Suprapubic skin (tissue), 4 donors: ENCODE measurements at regions not wholly inside any gene's neighbourhood (a gene's known extent, or its start where the extent isn't known, plus 50 kb on each side); places are given as distances from the start of the nearest gene placed in this dataset.

Experiments
- DNase-seq, 2 donors: peaks; one replicate each; pipeline ENCODE4 v3.0.0-alpha.2; 2019; ENCODE audit warnings: low spot score in 2 of 2
- H3K27ac ChIP-seq: fragments of 200-600 bp; sonication (generic); one replicate; pipeline ENCODE4 v1.5.1; 2019
- H3K27me3 ChIP-seq: fragments of 200-600 bp; sonication (generic); one replicate; pipeline ENCODE4 v1.5.1; 2019
- H3K36me3 ChIP-seq: fragments of 200-600 bp; sonication (generic); one replicate; pipeline ENCODE4 v1.5.1; 2019
- H3K4me1 ChIP-seq: fragments of 200-600 bp; sonication (generic); one replicate; pipeline ENCODE4 v1.5.1; 2019
- H3K4me3 ChIP-seq: fragments of 200-600 bp; sonication (generic); one replicate; pipeline ENCODE4 v1.5.1; 2019; ENCODE audit warnings: mild to moderate bottlenecking
- H3K9me3 ChIP-seq: fragments of 200-600 bp; sonication (generic); one replicate; pipeline ENCODE4 v1.5.1; 2019
- EP300 ChIP-seq: sonication (generic); formaldehyde crosslinking; IDR thresholded peaks from one replicate; pipeline ENCODE4 v1.6.1; 2017; ENCODE audit warnings: antibody characterized with exemption
- POLR2A ChIP-seq, 2 donors: fragments of 450-650 bp; IDR thresholded peaks; one replicate each; pipeline ENCODE4 v1.6.1; 2017; ENCODE audit warnings: antibody characterized with exemption in 2 of 2, mild to moderate bottlenecking in 2 of 2, moderate library complexity in 2 of 2
- POLR2AphosphoS5 ChIP-seq, 3 donors: sonication (generic); formaldehyde crosslinking; IDR thresholded peaks; one replicate each; pipeline ENCODE4 v1.6.1; 2017; ENCODE audit warnings: antibody characterized with exemption in 3 of 3
- WGBS: methylation state at CpG from one replicate; pipeline ENCODE4 v1.1.5; 2018; 5-methylcytosine and 5-hydroxymethylcytosine counted together
- TF ChIP-seq, protein P1 (sequence below), 2 donors: fragments of 200-600 bp in 1 of 2; fragments of 450-650 bp in 1 of 2; sonication (generic) in 1 of 2; IDR thresholded peaks; one replicate each; pipeline ENCODE4 v1.5.1; 2016 to 2019; ENCODE audit warnings: antibody characterized with exemption in 2 of 2, mild to moderate bottlenecking in 1 of 2, moderate library complexity in 1 of 2

DNA sequence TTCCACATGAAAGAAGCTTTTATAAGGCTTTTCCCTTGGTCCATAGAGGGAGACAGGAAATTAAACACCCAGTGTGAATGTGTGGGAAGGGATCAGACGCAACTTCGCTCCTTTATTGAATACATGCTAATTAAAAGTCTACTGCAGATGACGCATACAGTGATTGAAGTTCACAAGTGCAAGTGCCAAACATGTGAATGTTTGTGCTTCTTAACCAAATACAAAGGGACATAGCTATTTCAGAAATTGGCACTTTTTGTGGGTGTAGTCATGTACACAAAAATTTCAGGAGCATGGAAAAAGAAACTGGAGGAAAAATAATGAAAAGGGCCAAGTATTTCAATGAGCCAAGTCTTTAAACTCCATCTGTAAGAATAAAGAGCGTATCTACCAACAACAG is 283.7 kb downstream of the SKAP2 start:
- Histone ChIP-seq H3K4me3 (no peak overlapping the region), H3K9me3 (no peaks in the 10 kb centered on the region), H3K4me1 (no peaks in the 10 kb centered on the region), H3K36me3 (no peaks in the 10 kb centered on the region), H3K27me3 (no peaks in the 10 kb centered on the region), H3K27ac (no peak overlapping the region)
- DNase-seq: no peak
- TF ChIP-seq POLR2A (IDR thresholded peaks at IDR 0.05): no peak
- TF ChIP-seq POLR2AphosphoS5 (IDR thresholded peaks at IDR 0.05): no peak
- no peak for TF ChIP-seq EP300
- TF ChIP-seq, protein P1, sequence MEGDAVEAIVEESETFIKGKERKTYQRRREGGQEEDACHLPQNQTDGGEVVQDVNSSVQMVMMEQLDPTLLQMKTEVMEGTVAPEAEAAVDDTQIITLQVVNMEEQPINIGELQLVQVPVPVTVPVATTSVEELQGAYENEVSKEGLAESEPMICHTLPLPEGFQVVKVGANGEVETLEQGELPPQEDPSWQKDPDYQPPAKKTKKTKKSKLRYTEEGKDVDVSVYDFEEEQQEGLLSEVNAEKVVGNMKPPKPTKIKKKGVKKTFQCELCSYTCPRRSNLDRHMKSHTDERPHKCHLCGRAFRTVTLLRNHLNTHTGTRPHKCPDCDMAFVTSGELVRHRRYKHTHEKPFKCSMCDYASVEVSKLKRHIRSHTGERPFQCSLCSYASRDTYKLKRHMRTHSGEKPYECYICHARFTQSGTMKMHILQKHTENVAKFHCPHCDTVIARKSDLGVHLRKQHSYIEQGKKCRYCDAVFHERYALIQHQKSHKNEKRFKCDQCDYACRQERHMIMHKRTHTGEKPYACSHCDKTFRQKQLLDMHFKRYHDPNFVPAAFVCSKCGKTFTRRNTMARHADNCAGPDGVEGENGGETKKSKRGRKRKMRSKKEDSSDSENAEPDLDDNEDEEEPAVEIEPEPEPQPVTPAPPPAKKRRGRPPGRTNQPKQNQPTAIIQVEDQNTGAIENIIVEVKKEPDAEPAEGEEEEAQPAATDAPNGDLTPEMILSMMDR (IDR thresholded peaks at IDR 0.05): no peak
- WGBS: 58% methylated on average over 4 of the region's 4 CpGs

DNA sequence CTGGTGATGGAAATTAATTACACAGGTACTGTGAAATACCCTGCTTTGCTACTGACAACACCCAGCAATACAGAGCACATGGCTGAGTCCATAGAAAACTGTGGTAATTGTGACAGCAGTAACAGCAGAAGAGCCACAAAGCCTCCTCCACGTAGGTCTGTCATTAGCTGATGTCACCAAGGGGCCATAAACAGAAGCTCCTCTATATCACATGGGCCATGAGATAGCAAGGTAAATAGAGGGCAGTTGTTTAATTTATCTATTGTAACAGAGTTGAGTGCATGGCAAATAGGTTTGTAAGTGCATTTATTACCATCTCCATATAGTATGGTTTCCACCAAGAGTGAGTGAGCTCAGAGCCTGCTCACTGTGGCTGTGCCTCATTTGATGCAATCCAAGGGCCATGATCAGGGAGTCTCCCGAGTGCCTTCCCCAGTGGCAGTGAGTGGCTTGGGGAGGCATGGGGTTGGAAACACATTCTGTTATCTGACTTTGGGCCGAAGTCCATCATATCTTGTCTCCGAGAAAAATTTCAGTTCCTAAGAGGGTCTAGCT is 281.2 kb downstream of the SKAP2 start:
- TF ChIP-seq POLR2A (IDR thresholded peaks at IDR 0.05) (no peak), EP300 (no peak), POLR2AphosphoS5 (IDR thresholded peaks at IDR 0.05) (no peak)
- TF ChIP-seq, protein P1 (IDR thresholded peaks at IDR 0.05): no peak
- 83% methylated on average over 4 of the region's 4 CpGs for WGBS
- Histone ChIP-seq H3K27me3 (no peaks in the 10 kb centered on the region), H3K36me3 (no peaks in the 10 kb centered on the region), H3K4me1 (no peaks in the 10 kb centered on the region), H3K27ac (no peak overlapping the region), H3K9me3 (no peaks in the 10 kb centered on the region), H3K4me3 (no peak overlapping the region)
- DNase-seq: no peak

DNA sequence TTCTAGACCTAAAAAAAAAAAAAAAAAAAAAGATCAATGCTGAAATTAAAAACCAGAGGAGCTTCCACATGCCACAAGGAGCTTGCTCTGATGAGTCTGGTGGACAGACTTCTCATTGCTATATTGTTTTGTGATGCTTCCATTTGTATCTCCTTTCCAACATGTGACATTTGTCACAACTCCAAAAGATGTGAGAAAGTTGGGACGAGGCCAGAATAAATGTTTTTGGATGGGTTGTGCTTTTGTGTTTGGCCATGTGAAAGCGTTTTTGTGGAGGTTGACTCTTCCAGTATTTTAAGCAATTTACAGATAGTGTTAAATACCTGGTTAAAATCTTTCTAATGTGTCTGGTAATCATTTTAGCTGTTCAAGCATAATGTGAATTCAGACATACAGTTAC is 280.1 kb downstream of the SKAP2 start:
- Histone ChIP-seq H3K36me3 (no peaks in the 10 kb centered on the region), H3K4me3 (no peak overlapping the region), H3K9me3 (no peaks in the 10 kb centered on the region), H3K27ac (no peak overlapping the region), H3K27me3 (no peaks in the 10 kb centered on the region), H3K4me1 (no peaks in the 10 kb centered on the region)
- 67% methylated on average over 2 of the region's 2 CpGs for WGBS
- DNase-seq: no peak
- no peak for TF ChIP-seq POLR2A (IDR thresholded peaks at IDR 0.05)
- TF ChIP-seq, protein P1 (IDR thresholded peaks at IDR 0.05): no peak
- TF ChIP-seq EP300: no peak
- TF ChIP-seq POLR2AphosphoS5 (IDR thresholded peaks at IDR 0.05): no peak

GRCh38 chr7:26584987-26585665 is 279.3 kb downstream of the SKAP2 start:
- no peaks in the 10 kb centered on the region for H3K27me3 ChIP-seq
- TF ChIP-seq POLR2A (IDR thresholded peaks at IDR 0.05) (no peak), EP300 (no peak), POLR2AphosphoS5 (IDR thresholded peaks at IDR 0.05) (no peak)
- TF ChIP-seq, protein P1 (IDR thresholded peaks at IDR 0.05): no peak
- 72% methylated on average over 9 of the region's 9 CpGs for WGBS
- DNase-seq: no peak
- H3K27ac ChIP-seq: no peak overlapping the region
- H3K4me3 ChIP-seq: no peak overlapping the region
- no peaks in the 10 kb centered on the region for H3K36me3 ChIP-seq
- H3K9me3 ChIP-seq: no peaks in the 10 kb centered on the region
- H3K4me1 ChIP-seq: no peaks in the 10 kb centered on the region

DNA sequence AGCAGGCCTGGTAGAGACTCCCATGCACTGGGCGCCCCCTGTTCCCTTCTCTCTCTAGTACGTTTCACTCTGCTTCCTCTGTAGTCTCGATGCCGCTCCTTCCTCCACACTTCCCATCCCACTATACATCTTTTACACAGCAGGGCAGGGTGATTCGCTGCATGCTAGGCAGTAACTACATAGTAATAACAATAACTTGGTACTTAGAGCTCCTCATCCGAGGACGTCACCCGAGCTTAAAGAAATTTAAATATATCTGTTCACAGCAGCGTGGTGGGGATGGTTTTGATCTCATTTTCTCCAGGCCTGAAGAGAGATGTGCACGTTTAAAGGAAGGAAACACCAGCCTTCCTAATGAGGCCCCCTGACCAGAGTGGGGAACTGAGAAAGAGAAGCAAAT is 276.9 kb downstream of the SKAP2 start:
- Histone ChIP-seq H3K36me3 (no peaks in the 10 kb centered on the region), H3K4me3 (no peak overlapping the region), H3K9me3 (no peaks in the 10 kb centered on the region), H3K27me3 (peaks cover 6% of the 10 kb centered on the region), H3K4me1 (no peaks in the 10 kb centered on the region), H3K27ac (no peak overlapping the region)
- WGBS: 83% methylated on average over 10 of the region's 10 CpGs
- no peak for DNase-seq
- TF ChIP-seq, protein P1 (IDR thresholded peaks at IDR 0.05): no peak
